Left cardiac atrium (tissue), 4 donors: ENCODE measurements at regions not wholly inside any gene's neighbourhood (a gene's known extent, or its start where the extent isn't known, plus 50 kb on each side); places are given as distances from the start of the nearest gene placed in this dataset.
"Not testable (repeated sequence)": the region's sequence is repeated elsewhere in the genome, so short reads cannot be mapped to it uniquely, and the experiment has no call there.

Experiments
- ATAC-seq, 2 donors: fragments of 200-7000 bp; cut with Tn5 transposase; one replicate each; pipeline ENCODE4 v1.9.1; 2020; ENCODE audit warnings: mild to moderate bottlenecking in 2 of 2, moderate library complexity in 2 of 2
- DNase-seq: peaks from one replicate; pipeline ENCODE4 v3.0.0-alpha.2; 2020
- intact Hi-C, 2 donors: fragments of 100-400 bp; cut with DNase I; formaldehyde crosslinking; loops; one replicate each; pipeline versions ENCODE4 v1.14.1 to v1.15.1; 2022 to 2023
- donor health status: DM: no; HTN: yes; CAD: no.
- donor health status: DM: no; HTN: yes; CAD: no; lungs with severe emphysema.
- donor health status: DM: yes; HTN: yes; CAD: no.
- donor health status: Dilated cardiomyopathy.

DNA sequence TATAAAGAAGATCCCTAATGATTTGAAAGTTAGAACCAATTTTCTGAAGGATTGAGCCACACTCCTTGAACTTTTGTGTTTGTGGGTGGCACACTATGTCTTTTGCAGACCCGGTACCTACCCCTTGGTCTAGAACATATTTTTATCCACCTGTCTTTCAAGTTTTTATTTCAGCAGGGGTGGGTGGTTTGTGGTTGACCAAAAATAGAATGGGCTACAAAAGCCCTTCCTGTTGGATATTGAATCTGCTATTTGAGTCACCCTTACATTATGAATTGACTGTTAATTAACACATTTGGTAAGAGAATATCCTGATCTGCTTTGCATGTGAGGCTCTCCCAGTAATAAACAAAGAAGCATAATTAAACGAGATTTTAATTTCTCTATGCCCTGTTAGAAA lies 401.2 kb downstream of the POTEH start:
- ATAC-seq, DNase-seq, intact Hi-C loops: not testable (repeated sequence)

DNA sequence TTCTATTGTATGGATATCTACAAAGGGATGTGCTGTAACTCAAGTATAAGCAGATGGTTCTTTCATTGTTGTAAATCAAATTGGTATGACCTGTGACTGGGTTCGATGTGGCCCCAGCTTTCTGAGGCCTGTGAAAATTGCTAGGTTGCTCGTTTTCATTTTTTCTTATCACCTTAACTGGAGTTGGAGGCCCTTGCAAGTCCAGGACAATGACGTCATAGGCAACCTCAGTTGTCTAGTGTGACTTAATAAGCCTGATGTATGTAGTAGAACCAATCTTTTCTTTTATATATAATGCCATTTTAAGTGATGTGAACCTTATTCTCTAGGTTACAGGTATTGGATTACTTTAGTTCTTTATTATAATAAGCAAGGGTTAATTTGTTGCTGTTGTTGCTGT lies 415.3 kb downstream of the POTEH start:
- ATAC-seq, DNase-seq, intact Hi-C loops: not testable (repeated sequence)

DNA sequence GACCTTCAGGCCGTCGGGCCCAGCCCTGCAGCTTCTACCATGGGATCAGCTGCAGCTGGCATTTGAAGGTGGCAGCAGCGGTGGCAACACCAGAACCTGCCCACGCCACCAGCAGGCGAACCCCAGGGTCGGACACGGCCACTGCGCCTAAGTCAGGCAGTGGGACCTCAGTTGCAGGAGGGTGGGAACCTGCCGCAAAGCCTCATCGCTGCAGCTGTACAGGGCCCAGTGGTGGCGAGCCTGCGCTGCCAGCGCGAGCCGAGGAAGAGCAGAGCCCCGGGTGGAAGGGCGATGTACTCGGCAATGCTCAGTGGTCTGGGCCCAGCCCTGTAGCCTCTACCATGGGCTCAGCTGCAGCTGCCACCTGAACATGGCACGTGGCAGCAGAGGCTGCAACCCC lies 441.6 kb downstream of the POTEH start:
- intact Hi-C loops, DNase-seq, ATAC-seq: not testable (repeated sequence)

GRCh38 chr22:16131918-16132317 lies 442.1 kb downstream of the POTEH start:
- DNase-seq (no peak), ATAC-seq (no peak)
- intact Hi-C loops = no loop called here

DNA sequence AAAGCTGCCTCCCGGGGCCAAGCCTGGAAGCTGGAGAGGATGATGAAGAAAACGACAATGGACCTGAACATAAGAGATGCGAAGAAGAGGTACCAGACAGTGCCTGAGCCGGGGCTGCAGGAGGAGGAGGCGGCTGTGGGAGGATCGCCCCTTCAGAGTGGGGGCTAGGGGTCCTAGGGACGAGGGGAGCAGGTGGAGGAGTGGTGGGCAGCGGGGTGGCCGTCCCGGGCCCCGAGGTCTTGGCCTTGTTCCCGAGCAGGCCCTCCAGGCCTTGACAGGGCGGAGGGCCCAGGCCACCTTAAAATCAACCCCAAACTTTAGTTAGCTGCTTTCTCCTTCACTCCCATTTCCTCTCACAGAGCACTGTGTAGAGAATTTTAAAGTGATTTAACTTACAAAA lies 442.8 kb downstream of the POTEH start:
- ATAC-seq, DNase-seq: not testable (repeated sequence)

GRCh38 chr22:16146101-16146500 lies 446.5 kb downstream of the CCT8L2 start:
- DNase-seq, intact Hi-C loops, ATAC-seq: not testable (repeated sequence)

More for the DNA sequence above, 442.8 kb downstream of the POTEH start:
- intact Hi-C loops = not testable (repeated sequence)

- ATAC-seq, intact Hi-C loops: not testable (repeated sequence)
- peak; percentile 21 for DNase-seq
These were observed 445.7 kb downstream of the CCT8L2 start for GRCh38 chr22:16146916-16147315.

DNA sequence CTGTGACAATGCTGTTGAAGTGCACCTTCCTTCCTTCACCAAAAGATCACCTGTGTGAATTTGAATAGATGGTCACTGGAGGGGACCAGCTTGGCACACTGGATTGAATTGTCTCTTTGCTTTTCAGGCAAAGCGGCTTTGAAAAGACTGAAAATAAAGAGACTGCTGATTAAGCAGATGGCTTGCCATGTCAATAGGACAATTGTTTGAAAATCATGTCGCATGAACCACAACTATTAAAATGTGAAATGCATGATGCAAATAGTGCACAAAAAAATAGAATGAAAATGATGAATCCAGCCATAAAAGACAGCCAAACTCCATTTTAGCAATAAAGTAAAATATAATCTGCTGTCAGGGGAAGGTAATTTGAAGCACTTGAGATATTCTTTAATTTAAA lies 415.3 kb downstream of the CCT8L2 start:
- ATAC-seq, intact Hi-C loops, DNase-seq: not testable (repeated sequence)

- intact Hi-C loops, ATAC-seq, DNase-seq: not testable (repeated sequence)
These were observed 408.7 kb downstream of the CCT8L2 start for GRCh38 chr22:16183864-16184263.
